Parathyroid adenoma (tissue), 2 donors: ENCODE measurements at regions not wholly inside any gene's neighbourhood (a gene's known extent, or its start where the extent isn't known, plus 50 kb on each side); places are given as distances from the start of the nearest gene placed in this dataset.

Experiments used
- H2AFZ ChIP-seq: fragments of 300-600 bp; sonication (generic); one replicate; pipeline ENCODE4 v1.7.0; 2017; ENCODE audit warnings: antibody characterized with exemption, mild to moderate bottlenecking
- H3K27ac ChIP-seq: fragments of 300-600 bp; sonication (generic); one replicate; pipeline ENCODE4 v1.7.0; 2017
- H3K27me3 ChIP-seq: fragments of 300-600 bp; sonication (generic); one replicate; pipeline ENCODE4 v1.7.0; 2017; ENCODE audit warnings: low read length; ENCODE audit not compliant: control insufficient read depth, insufficient read depth
- H3K36me3 ChIP-seq: fragments of 300-600 bp; sonication (generic); one replicate; pipeline ENCODE4 v1.7.0; 2017; ENCODE audit warnings: low read length; ENCODE audit not compliant: control insufficient read depth, insufficient read depth
- H3K4me1 ChIP-seq: fragments of 300-600 bp; sonication (generic); one replicate; pipeline ENCODE4 v1.7.0; 2017; ENCODE audit warnings: control low read depth
- H3K4me2 ChIP-seq: fragments of 300-600 bp; sonication (generic); one replicate; pipeline ENCODE4 v1.7.0; 2017; ENCODE audit warnings: low read length
- H3K4me3 ChIP-seq: fragments of 300-600 bp; sonication (generic); one replicate; pipeline ENCODE4 v1.7.0; 2017; ENCODE audit warnings: low read depth, low read length
- H3K79me2 ChIP-seq: fragments of 300-600 bp; sonication (generic); one replicate; pipeline ENCODE4 v1.7.0; 2017; ENCODE audit warnings: control low read depth
- H3K9ac ChIP-seq: fragments of 300-600 bp; sonication (generic); one replicate; pipeline ENCODE4 v1.7.0; 2017; ENCODE audit warnings: mild to moderate bottlenecking
- H3K9me3 ChIP-seq: fragments of 300-600 bp; sonication (generic); one replicate; pipeline ENCODE4 v1.7.0; 2017; ENCODE audit warnings: low read length; ENCODE audit not compliant: control insufficient read depth
- CTCF ChIP-seq: fragments of 300-600 bp; sonication (generic); IDR thresholded peaks from one replicate; pipeline ENCODE4 v1.7.0; 2017; ENCODE audit warnings: antibody characterized with exemption, mild to moderate bottlenecking
- donor health status: primary hyperparathyroidism.

- Histone ChIP-seq H3K4me2 (no peak overlapping the region), H3K9ac (no peak overlapping the region), H3K27ac (no peak overlapping the region), H3K79me2 (no peaks in the 10 kb centered on the region), H3K36me3 (no peaks in the 10 kb centered on the region), H3K4me1 (no peaks in the 10 kb centered on the region), H3K27me3 (no peaks in the 10 kb centered on the region), H3K4me3 (no peak overlapping the region), H2AFZ (no peak overlapping the region), H3K9me3 (no peaks in the 10 kb centered on the region)
- TF ChIP-seq CTCF: no peak
These were observed 312.4 kb downstream of the MTX2 start for GRCh38 chr2:176581557-176582165.

DNA sequence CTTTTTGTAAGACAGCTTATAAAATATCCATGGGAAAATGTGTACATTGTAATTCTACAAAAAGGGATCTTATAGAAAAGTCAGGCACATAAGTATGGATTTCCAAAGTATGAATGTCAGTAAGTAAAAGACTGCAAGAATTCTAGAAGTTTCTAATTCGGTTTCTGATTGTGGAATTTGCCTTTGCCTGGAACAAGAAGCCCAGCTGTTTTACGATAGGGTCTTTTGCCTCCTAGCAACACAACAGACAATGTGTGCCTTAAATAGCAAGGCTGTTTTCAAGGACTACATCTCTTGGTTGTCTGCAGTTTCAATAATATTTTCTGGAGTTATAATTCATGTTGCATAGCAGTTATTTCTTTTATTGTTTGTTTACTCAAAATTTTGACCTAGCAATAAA is 312.9 kb downstream of the MTX2 start:
- Histone ChIP-seq H3K27ac (no peak overlapping the region), H2AFZ (no peak overlapping the region), H3K9ac (no peak overlapping the region), H3K4me2 (no peak overlapping the region), H3K4me1 (no peaks in the 10 kb centered on the region), H3K9me3 (no peaks in the 10 kb centered on the region), H3K79me2 (no peaks in the 10 kb centered on the region), H3K27me3 (no peaks in the 10 kb centered on the region), H3K4me3 (no peak overlapping the region), H3K36me3 (no peaks in the 10 kb centered on the region)
- no peak for TF ChIP-seq CTCF

DNA sequence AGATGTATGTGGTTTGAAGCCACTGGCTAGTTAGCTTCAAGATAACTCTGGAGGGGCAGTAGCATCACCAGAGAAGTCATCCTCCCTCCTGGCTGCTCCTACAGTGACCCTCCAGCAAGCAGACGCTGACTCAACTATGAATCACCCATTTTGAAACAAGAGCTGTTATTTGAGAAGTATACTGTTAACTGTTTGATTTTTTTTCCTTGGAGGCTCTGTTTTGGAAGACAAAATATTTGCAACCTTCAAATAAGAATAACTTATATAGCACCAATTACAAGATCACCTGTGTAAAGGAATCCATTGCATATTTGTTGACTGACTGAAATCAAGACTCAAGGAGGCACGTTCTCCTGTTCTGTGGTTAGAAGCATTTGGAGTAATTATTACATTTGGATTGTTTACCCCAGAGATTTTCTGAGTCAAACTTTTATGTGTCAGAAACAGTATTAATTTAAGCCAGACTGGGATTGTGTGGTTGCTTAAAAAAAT is 313.8 kb downstream of the MTX2 start:
- Histone ChIP-seq H3K4me3 (no peak overlapping the region), H3K4me2 (no peak overlapping the region), H3K79me2 (no peaks in the 10 kb centered on the region), H3K36me3 (no peaks in the 10 kb centered on the region), H3K4me1 (no peaks in the 10 kb centered on the region), H2AFZ (no peak overlapping the region), H3K27ac (no peak overlapping the region), H3K9me3 (no peaks in the 10 kb centered on the region), H3K9ac (no peak overlapping the region), H3K27me3 (no peaks in the 10 kb centered on the region)
- TF ChIP-seq CTCF: no peak

GRCh38 chr2:176583607-176584006 is 314.4 kb downstream of the MTX2 start:
- H3K4me3 ChIP-seq: no peak overlapping the region
- TF ChIP-seq CTCF: no peak
- H3K27ac ChIP-seq: no peak overlapping the region
- no peak overlapping the region for H2AFZ ChIP-seq
- H3K4me2 ChIP-seq: no peak overlapping the region
- no peak overlapping the region for H3K9ac ChIP-seq
- H3K36me3 ChIP-seq: no peaks in the 10 kb centered on the region
- no peaks in the 10 kb centered on the region for H3K9me3 ChIP-seq
- no peaks in the 10 kb centered on the region for H3K27me3 ChIP-seq
- no peaks in the 10 kb centered on the region for H3K79me2 ChIP-seq
- H3K4me1 ChIP-seq: no peaks in the 10 kb centered on the region

DNA sequence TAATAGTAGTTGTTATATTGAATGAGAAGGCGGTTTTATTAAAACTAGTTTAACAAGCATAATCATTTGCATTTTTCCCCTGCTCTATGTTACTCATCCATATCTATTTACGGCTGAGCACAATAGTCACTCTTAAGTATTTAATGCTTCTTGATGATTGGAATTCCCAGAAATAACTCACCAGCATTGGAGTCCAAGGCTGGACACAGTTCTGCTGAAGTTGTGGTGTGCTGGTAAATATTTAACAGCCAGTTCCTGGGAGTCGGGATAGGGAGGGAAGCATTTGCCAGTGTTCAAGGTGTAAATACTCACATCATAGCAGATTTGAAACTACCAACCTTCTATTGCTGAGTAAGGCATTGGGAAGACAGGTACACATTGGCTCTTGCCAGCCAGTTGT is 315.1 kb downstream of the MTX2 start:
- Histone ChIP-seq H3K27me3 (no peaks in the 10 kb centered on the region), H3K4me3 (no peak overlapping the region), H3K27ac (no peak overlapping the region), H3K36me3 (no peaks in the 10 kb centered on the region), H3K4me2 (no peak overlapping the region), H3K4me1 (no peaks in the 10 kb centered on the region), H3K9me3 (no peaks in the 10 kb centered on the region), H3K79me2 (no peaks in the 10 kb centered on the region), H3K9ac (no peak overlapping the region), H2AFZ (no peak overlapping the region)
- no peak for TF ChIP-seq CTCF
